Activated naive CD8-positive, alpha-beta T cell treated with anti-CD3 and anti-CD28 coated beads, Interleukin-2, amount 10 ng/mL, durations not matched to agents 7 days and 5 days (primary cell): ENCODE measurements at regions not wholly inside any gene's neighbourhood (a gene's known extent, or its start where the extent isn't known, plus 50 kb on each side); places are given as distances from the start of the nearest gene placed in this dataset.

Source experiments
- ATAC-seq: fragments of 150-1000 bp; cut with Tn5 transposase; one replicate; pipeline ENCODE4 v1.10.0; 2021; ENCODE audit warnings: low read depth, moderate library complexity
- POLR2A ChIA-PET: fragments of 350-600 bp; sonication (Branson Sonifier 250); formaldehyde crosslinking; loops from one replicate; lab custom pipeline; 2021; ENCODE audit warnings: antibody characterized with exemption; lab: Charles Lee
- DNase-seq: peaks from one replicate; pipeline ENCODE4 v3.0.0; 2021
- H3K27ac Mint-ChIP-seq: one replicate; pipeline ENCODE4 v1.8.0; 2022; ENCODE audit warnings: mild to moderate bottlenecking, mixed read lengths
- H3K27me3 Mint-ChIP-seq: one replicate; pipeline ENCODE4 v1.8.0; 2022; ENCODE audit warnings: mild to moderate bottlenecking, moderate library complexity, mixed read lengths
- H3K36me3 Mint-ChIP-seq: one replicate; pipeline ENCODE4 v1.8.0; 2021; ENCODE audit warnings: mild to moderate bottlenecking, mixed read lengths
- H3K4me1 Mint-ChIP-seq: one replicate; pipeline ENCODE4 v1.8.0; 2021; ENCODE audit warnings: mixed read lengths
- H3K4me3 Mint-ChIP-seq: one replicate; pipeline ENCODE4 v1.8.0; 2022; ENCODE audit warnings: mild to moderate bottlenecking, moderate library complexity, mixed read lengths
- H3K9me3 Mint-ChIP-seq: one replicate; pipeline ENCODE4 v1.8.0; 2021; ENCODE audit warnings: mixed read lengths

- H3K27me3 Mint-ChIP-seq: no peaks in the 10 kb centered on the region
- peaks cover 3% of the 10 kb centered on the region for H3K9me3 Mint-ChIP-seq
- DNase-seq (no peak), ATAC-seq (no peak)
- H3K4me3 Mint-ChIP-seq: no peak overlapping the region
- no peaks in the 10 kb centered on the region for H3K4me1 Mint-ChIP-seq
- no peaks in the 10 kb centered on the region for H3K36me3 Mint-ChIP-seq
- POLR2A ChIA-PET: no interaction called here
- no peak overlapping the region for H3K27ac Mint-ChIP-seq
These were observed 1331.2 kb downstream of the FSCB start for GRCh38 chr14:43175896-43176295.

- no peaks in the 10 kb centered on the region for H3K36me3 Mint-ChIP-seq
- no peak for ATAC-seq
- POLR2A ChIA-PET: no interaction called here
- H3K27ac Mint-ChIP-seq: no peak overlapping the region
- no peak for DNase-seq
- no peaks in the 10 kb centered on the region for H3K27me3 Mint-ChIP-seq
- no peaks in the 10 kb centered on the region for H3K4me1 Mint-ChIP-seq
- H3K9me3 Mint-ChIP-seq: peaks cover 5% of the 10 kb centered on the region
- no peak overlapping the region for H3K4me3 Mint-ChIP-seq
These were observed 1334.1 kb downstream of the FSCB start for GRCh38 chr14:43172899-43173548.

GRCh38 chr14:43169722-43170121 lies 1337.4 kb downstream of the FSCB start:
- ATAC-seq: no peak
- no peaks in the 10 kb centered on the region for H3K4me1 Mint-ChIP-seq
- H3K4me3 Mint-ChIP-seq: no peak overlapping the region
- no peaks in the 10 kb centered on the region for H3K36me3 Mint-ChIP-seq
- no peaks in the 10 kb centered on the region for H3K27me3 Mint-ChIP-seq
- no peak overlapping the region for H3K27ac Mint-ChIP-seq
- POLR2A ChIA-PET: no interaction called here
- no peak for DNase-seq
- peaks cover 7% of the 10 kb centered on the region for H3K9me3 Mint-ChIP-seq

- Mint-ChIP-seq H3K4me3 (no peak overlapping the region), H3K36me3 (no peaks in the 10 kb centered on the region), H3K27me3 (no peaks in the 10 kb centered on the region), H3K4me1 (no peaks in the 10 kb centered on the region), H3K27ac (no peak overlapping the region), H3K9me3 (peaks cover 7% of the 10 kb centered on the region)
- DNase-seq (no peak), ATAC-seq (no peak)
- POLR2A ChIA-PET: no interaction called here
These were observed 1338.6 kb downstream of the FSCB start for GRCh38 chr14:43168371-43168925.

GRCh38 chr14:43166163-43166562 lies 1340.9 kb downstream of the FSCB start:
- Mint-ChIP-seq H3K27me3 (no peaks in the 10 kb centered on the region), H3K4me1 (no peaks in the 10 kb centered on the region), H3K27ac (no peak overlapping the region), H3K9me3 (peaks cover 5% of the 10 kb centered on the region), H3K4me3 (no peak overlapping the region), H3K36me3 (no peaks in the 10 kb centered on the region)
- POLR2A ChIA-PET: no interaction called here
- DNase-seq (no peak), ATAC-seq (no peak)

GRCh38 chr14:43165651-43166050 lies 1341.4 kb downstream of the FSCB start:
- H3K27ac Mint-ChIP-seq: no peak overlapping the region
- no peaks in the 10 kb centered on the region for H3K27me3 Mint-ChIP-seq
- ATAC-seq: no peak
- H3K36me3 Mint-ChIP-seq: no peaks in the 10 kb centered on the region
- H3K4me1 Mint-ChIP-seq: no peaks in the 10 kb centered on the region
- POLR2A ChIA-PET: no interaction called here
- H3K4me3 Mint-ChIP-seq: no peak overlapping the region
- H3K9me3 Mint-ChIP-seq: peaks cover 4% of the 10 kb centered on the region
- DNase-seq: no peak

GRCh38 chr14:43161477-43161876 lies 1345.6 kb downstream of the FSCB start:
- Mint-ChIP-seq H3K9me3 (peaks cover 4% of the 10 kb centered on the region), H3K27ac (no peak overlapping the region), H3K27me3 (no peaks in the 10 kb centered on the region), H3K36me3 (no peaks in the 10 kb centered on the region), H3K4me3 (no peak overlapping the region), H3K4me1 (no peaks in the 10 kb centered on the region)
- no peak for DNase-seq
- no peak for ATAC-seq
- POLR2A ChIA-PET: no interaction called here

GRCh38 chr14:43157661-43158060 lies 1349.4 kb downstream of the FSCB start:
- Mint-ChIP-seq H3K9me3 (peaks cover 5% of the 10 kb centered on the region), H3K4me1 (no peaks in the 10 kb centered on the region), H3K27me3 (no peaks in the 10 kb centered on the region), H3K4me3 (no peak overlapping the region), H3K36me3 (no peaks in the 10 kb centered on the region), H3K27ac (no peak overlapping the region)
- POLR2A ChIA-PET: no interaction called here
- no peak for ATAC-seq
- no peak for DNase-seq

GRCh38 chr14:43155924-43156323 lies 1351.2 kb downstream of the FSCB start:
- no peak for ATAC-seq
- no peaks in the 10 kb centered on the region for H3K4me1 Mint-ChIP-seq
- POLR2A ChIA-PET: no interaction called here

GRCh38 chr14:43155258-43155657 lies 1351.8 kb downstream of the FSCB start:
- H3K4me1 Mint-ChIP-seq: no peaks in the 10 kb centered on the region

More at GRCh38 chr14:43155924-43156323, 1351.2 kb downstream of the FSCB start:
- no peak overlapping the region for H3K27ac Mint-ChIP-seq
- DNase-seq: no peak
- no peak overlapping the region for H3K4me3 Mint-ChIP-seq
- H3K36me3 Mint-ChIP-seq: no peaks in the 10 kb centered on the region
- no peaks in the 10 kb centered on the region for H3K27me3 Mint-ChIP-seq
- H3K9me3 Mint-ChIP-seq: peaks cover 3% of the 10 kb centered on the region

GRCh38 chr14:43147485-43147884 lies 1359.6 kb downstream of the FSCB start:
- Mint-ChIP-seq H3K9me3 (no peaks in the 10 kb centered on the region), H3K4me3 (no peak overlapping the region), H3K27me3 (no peaks in the 10 kb centered on the region), H3K27ac (no peak overlapping the region), H3K36me3 (no peaks in the 10 kb centered on the region), H3K4me1 (no peaks in the 10 kb centered on the region)
- no peak for ATAC-seq
- POLR2A ChIA-PET: no interaction called here
- no peak for DNase-seq

More at GRCh38 chr14:43155258-43155657, 1351.8 kb downstream of the FSCB start:
- peaks cover 3% of the 10 kb centered on the region for H3K9me3 Mint-ChIP-seq
- no peaks in the 10 kb centered on the region for H3K36me3 Mint-ChIP-seq
- POLR2A ChIA-PET: no interaction called here
- ATAC-seq (no peak), DNase-seq (no peak)
- no peak overlapping the region for H3K4me3 Mint-ChIP-seq
- H3K27me3 Mint-ChIP-seq: no peaks in the 10 kb centered on the region
- H3K27ac Mint-ChIP-seq: no peak overlapping the region

- POLR2A ChIA-PET: no interaction called here
- Mint-ChIP-seq H3K27ac (no peak overlapping the region), H3K4me3 (no peak overlapping the region), H3K27me3 (no peaks in the 10 kb centered on the region), H3K36me3 (no peaks in the 10 kb centered on the region), H3K9me3 (no peaks in the 10 kb centered on the region), H3K4me1 (no peaks in the 10 kb centered on the region)
- ATAC-seq (no peak), DNase-seq (no peak)
These were observed 1361.7 kb downstream of the FSCB start for GRCh38 chr14:43145361-43145760.

GRCh38 chr14:43143106-43143505 lies 1364.0 kb downstream of the FSCB start:
- H3K4me3 Mint-ChIP-seq: no peak overlapping the region
- no peaks in the 10 kb centered on the region for H3K9me3 Mint-ChIP-seq
- H3K4me1 Mint-ChIP-seq: no peaks in the 10 kb centered on the region
- H3K36me3 Mint-ChIP-seq: no peaks in the 10 kb centered on the region
- H3K27ac Mint-ChIP-seq: no peak overlapping the region
- ATAC-seq (no peak), DNase-seq (no peak)
- POLR2A ChIA-PET: no interaction called here
- H3K27me3 Mint-ChIP-seq: no peaks in the 10 kb centered on the region

- POLR2A ChIA-PET: no interaction called here
These were observed 1365.4 kb downstream of the FSCB start for GRCh38 chr14:43141636-43142191.

More at GRCh38 chr14:43141636-43142191, 1365.4 kb downstream of the FSCB start:
- H3K27me3 Mint-ChIP-seq: no peaks in the 10 kb centered on the region
- no peaks in the 10 kb centered on the region for H3K9me3 Mint-ChIP-seq
- H3K27ac Mint-ChIP-seq: no peak overlapping the region
- H3K36me3 Mint-ChIP-seq: no peaks in the 10 kb centered on the region
- no peak overlapping the region for H3K4me3 Mint-ChIP-seq
- DNase-seq (no peak), ATAC-seq (no peak)
- H3K4me1 Mint-ChIP-seq: no peaks in the 10 kb centered on the region
